ENCODE measurements at regions not wholly inside any gene's neighbourhood (a gene's known extent, or its start where the extent isn't known, plus 50 kb on each side); places are given as distances from the start of the nearest gene placed in this dataset.
"Not testable (repeated sequence)": the region's sequence is repeated elsewhere in the genome, so short reads cannot be mapped to it uniquely, and the experiment has no call there.

DNA sequence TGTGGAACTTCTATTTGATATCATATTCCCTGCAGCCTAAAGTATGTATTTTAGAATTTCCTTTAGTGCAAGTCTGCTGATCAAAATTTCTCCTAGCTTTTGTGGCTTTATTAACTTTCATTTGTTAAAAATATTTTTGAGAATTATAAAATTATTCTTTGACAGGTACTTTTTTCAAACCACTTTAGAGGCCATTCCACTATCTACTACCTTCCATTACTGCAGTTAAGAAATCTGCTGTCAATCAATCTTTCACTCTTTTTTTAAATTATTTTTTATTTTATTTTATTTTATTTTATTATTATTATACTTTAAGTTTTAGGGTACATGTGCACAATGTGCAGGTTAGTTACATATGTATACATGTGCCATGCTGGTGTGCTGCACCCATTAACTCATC, 656.2 kb downstream of the CCDC85A start:
- TF ChIP-seq, protein P1, sequence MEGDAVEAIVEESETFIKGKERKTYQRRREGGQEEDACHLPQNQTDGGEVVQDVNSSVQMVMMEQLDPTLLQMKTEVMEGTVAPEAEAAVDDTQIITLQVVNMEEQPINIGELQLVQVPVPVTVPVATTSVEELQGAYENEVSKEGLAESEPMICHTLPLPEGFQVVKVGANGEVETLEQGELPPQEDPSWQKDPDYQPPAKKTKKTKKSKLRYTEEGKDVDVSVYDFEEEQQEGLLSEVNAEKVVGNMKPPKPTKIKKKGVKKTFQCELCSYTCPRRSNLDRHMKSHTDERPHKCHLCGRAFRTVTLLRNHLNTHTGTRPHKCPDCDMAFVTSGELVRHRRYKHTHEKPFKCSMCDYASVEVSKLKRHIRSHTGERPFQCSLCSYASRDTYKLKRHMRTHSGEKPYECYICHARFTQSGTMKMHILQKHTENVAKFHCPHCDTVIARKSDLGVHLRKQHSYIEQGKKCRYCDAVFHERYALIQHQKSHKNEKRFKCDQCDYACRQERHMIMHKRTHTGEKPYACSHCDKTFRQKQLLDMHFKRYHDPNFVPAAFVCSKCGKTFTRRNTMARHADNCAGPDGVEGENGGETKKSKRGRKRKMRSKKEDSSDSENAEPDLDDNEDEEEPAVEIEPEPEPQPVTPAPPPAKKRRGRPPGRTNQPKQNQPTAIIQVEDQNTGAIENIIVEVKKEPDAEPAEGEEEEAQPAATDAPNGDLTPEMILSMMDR (IDR thresholded peaks at IDR 0.05) = not testable (repeated sequence)
- not testable (repeated sequence) for TF ChIP-seq POLR2A, EP300 (IDR thresholded peaks at IDR 0.05)

All from tibial nerve (tissue), 4 donors.